Head of caudate nucleus (tissue), 42 donors: ENCODE measurements at regions not wholly inside any gene's neighbourhood (a gene's known extent, or its start where the extent isn't known, plus 50 kb on each side); places are given as distances from the start of the nearest gene placed in this dataset.

Experiments
- DNase-seq, 42 donors: peaks; one replicate each; pipeline versions ENCODE4 v3.0.0 to v3.0.0-alpha.2; 2020 to 2021; ENCODE audit warnings: mixed read lengths in 7 of 42
- intact Hi-C: fragments of 100-400 bp; cut with DNase I; formaldehyde crosslinking; loops from one replicate; pipeline ENCODE4 v1.15.0; 2022

DNA sequence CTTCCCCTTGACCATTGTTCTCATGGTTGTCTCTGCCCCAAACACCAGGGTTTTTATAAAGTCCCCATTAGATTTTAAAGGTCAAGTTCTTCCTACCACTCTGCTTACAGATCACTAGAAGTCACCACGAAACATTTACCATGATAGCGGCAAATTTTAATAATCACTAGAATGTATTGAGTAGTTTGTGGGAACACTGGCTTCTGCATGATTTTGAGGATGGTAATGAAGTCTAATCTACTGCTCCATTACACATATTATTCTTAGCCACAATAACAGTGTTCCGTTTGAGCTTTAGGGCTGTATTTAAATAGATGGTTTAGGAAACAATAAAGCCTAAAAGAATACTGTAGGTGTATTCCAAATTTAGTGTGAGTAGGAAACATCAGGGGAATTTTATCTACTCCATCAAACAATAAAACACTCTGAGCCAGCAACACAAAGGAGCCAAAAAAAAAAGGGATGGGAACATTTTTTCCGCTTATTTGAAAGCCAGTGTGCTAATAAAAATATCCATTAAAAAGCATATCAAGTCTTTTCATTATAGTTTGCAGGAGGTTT lies 49.7 kb downstream of the KLF12 start:
- no peak for DNase-seq
- intact Hi-C loops = no loop called here

- no peak for DNase-seq
- intact Hi-C loops = no loop called here
These were observed 51.5 kb downstream of the KLF12 start for GRCh38 chr13:74082741-74083160.

GRCh38 chr13:74080762-74081161 lies 53.4 kb downstream of the KLF12 start:
- intact Hi-C loops = no loop called here

DNA sequence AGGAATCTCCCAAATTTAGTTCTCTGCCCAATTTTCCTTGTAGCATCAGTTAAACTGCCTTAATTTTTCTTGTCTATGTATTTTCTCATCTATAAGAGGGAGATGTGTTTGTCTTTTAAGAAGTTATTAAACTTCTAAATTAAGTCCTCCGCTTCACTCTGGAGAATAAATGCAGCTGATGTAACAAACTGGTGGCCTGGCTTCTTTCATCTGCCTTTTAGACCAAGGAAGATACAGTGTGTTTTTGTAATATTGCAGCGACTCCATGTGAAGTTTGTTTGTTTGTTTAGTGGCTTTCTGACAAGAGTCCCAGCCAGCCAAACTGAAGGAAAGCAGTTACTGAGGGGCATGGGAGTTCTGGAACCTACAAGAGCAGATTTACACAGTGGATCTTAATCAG lies 56.4 kb downstream of the KLF12 start:
- intact Hi-C loops = no loop called here
- DNase-seq = peak in 1 of 42 donors; percentile 6

More at GRCh38 chr13:74080762-74081161, 53.4 kb downstream of the KLF12 start:
- no peak for DNase-seq

DNA sequence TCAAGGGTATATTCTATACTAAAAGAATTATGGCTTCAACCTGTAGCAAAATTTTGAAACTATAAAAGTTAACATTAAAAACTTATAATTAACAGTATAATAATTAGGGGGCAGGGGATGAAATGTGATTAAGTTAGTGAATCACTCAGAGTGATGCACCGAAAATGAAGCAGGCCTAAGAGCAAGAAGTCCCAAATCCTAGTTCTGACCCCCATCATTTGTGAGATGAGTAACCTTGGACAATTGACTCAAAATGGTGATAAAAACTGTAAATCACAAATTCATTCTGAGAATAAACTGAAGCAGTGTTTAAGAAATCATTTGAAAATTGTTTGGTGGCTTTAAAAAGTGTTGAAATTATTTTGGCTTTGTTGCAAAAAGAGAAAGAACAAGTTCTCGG lies 56.8 kb downstream of the KLF12 start:
- intact Hi-C loops = no loop called here
- DNase-seq = no peak

- intact Hi-C loops = no loop called here
- DNase-seq = no peak
These were observed 59.5 kb downstream of the KLF12 start for GRCh38 chr13:74074723-74075122.

- no peak for DNase-seq
- intact Hi-C loops = no loop called here
These were observed 60.9 kb downstream of the KLF12 start for GRCh38 chr13:74073274-74073673.

DNA sequence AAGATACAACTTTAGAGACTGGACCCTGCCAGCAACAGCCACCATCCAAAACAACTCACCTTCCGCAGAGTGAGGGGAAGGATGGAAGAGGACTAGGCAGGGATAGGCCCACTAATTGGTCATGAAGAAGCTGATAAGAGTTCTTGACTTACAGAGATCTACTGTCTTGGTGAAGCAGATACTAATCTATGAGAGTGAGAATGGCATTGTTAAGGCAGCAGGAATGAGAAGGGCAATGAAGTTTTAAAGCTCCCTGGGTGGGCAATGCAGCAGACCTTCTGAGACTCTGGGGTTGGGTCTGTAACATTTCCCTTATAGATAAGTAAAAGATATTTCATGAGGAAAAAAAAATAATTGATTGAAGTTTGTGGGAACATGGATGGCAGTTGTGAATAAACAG lies 63.7 kb downstream of the KLF12 start:
- no peak for DNase-seq
- intact Hi-C loops = no loop called here

DNA sequence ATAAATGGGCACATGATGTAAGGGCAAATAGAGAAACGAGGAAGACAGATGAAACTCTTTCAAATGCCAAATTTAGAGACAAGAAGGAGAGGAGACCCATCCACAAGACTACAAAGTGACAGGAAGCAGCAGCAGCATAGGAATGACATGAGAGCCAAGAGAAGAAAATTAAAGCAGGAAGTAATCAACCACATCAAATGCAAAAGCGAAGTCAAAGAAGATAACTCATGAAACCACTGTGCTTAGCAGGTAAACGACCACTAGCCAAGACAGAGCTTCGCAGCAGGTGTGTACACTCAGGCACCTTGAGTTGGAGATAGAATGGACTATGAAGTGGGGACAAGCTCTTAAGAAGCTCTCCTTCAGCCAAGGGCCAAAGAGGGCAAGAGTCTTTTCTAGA lies 64.1 kb downstream of the KLF12 start:
- no peak for DNase-seq
- intact Hi-C loops = no loop called here

GRCh38 chr13:74068471-74068870 lies 65.7 kb downstream of the KLF12 start:
- intact Hi-C loops = no loop called here

GRCh38 chr13:74067818-74068217 lies 66.4 kb downstream of the KLF12 start:
- DNase-seq = no peak
- intact Hi-C loops = no loop called here

More at GRCh38 chr13:74068471-74068870, 65.7 kb downstream of the KLF12 start:
- no peak for DNase-seq

DNA sequence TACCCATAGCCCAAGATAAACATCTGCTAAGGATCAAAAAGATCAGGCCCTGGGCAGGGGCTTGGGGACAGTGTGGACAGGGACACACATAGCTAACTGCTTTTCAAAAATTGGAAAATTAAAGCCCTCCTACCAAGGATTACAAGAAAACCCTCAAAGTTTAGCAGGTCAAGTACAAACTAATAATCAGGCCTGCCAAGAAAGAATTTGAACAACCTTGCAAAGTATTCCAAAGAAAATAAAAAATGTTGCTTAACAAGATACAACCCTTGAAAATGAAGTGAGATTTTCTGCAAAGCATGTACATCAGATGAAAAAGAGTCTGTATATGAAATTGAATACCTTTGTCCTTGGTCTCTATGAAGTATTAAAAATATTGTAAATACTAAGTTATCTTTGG lies 67.3 kb downstream of the KLF12 start:
- intact Hi-C loops = no loop called here
- no peak for DNase-seq

GRCh38 chr13:74064805-74065312 lies 69.3 kb downstream of the KLF12 start:
- DNase-seq = no peak
- intact Hi-C loops = no loop called here

DNA sequence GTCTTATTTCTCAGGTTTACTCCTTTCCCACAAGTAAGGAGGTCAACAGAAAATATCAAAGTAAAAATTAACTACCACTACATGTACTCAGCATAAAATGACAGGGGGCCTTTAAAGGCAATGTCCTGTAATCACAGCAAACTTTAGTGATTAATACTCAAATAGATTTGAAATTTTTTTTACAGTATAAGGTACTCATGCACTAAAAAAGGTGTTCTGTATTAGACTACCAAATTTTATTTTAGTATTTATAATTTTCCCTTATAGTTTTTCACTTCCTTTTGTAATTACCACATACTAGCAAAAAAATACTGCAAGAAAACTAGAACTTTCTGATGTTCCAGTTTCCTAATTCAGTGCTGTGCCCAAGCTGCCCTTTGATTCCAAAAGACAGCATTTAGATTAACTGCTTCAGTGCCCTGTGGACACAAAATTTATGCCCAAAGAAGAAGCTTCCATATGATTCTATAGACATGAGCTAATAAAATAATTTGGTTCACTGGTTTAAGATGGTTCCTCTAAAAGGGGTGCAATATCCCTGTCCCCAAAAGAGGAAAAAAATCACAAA lies 70.6 kb downstream of the KLF12 start:
- intact Hi-C loops = no loop called here
- no peak for DNase-seq

DNA sequence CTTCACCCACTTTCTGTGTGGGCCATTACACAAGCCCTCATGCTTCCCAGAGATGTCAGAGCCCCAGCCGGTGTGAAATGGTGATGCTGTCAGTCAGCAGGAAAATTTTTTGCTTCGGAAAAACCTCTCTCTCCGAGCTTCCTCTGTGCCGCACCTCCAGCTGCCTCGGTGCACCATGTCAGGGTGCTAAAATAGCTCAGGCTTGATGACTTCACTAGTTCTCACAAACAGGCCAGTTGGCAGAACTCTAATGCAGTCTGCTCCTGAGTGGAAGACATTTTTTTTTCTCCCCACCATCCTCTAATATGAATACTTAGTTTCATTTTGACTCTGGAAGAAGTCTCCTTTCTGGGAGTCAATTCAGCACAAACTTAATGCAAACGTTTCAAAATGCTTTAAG lies 71.3 kb downstream of the KLF12 start:
- DNase-seq = peak in 33 of 42 donors; percentile 5 to 66 (median 25)

GRCh38 chr13:74061926-74062595 lies 72.1 kb downstream of the KLF12 start:
- no peak for DNase-seq
- intact Hi-C loops = no loop called here

More for the DNA sequence above, 71.3 kb downstream of the KLF12 start:
- intact Hi-C loops = no loop called here

GRCh38 chr13:74056801-74057542 lies 77.2 kb downstream of the KLF12 start:
- intact Hi-C loops = no loop called here
- DNase-seq = no peak

GRCh38 chr13:74052402-74052928 lies 81.7 kb downstream of the KLF12 start:
- DNase-seq = peak in 1 of 42 donors; percentile 32
- intact Hi-C loops = no loop called here

DNA sequence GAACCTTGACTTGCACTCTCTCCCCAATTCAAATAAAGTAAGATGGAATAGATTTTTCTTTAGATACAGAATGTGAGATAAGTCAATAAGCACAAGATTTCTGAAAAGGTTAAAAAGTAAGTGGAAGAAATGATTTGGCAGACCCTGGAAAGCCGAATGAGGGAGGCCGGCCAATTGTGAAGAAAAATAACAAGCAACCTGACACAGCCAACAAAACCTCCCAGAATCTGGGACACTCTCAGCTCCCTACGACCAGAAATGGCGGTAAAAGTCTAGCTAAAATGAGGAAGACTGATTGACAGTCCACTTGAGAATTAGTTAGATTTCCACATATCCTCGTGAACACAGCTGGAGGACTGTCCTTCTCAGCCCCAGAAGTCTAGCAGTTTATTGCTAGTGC lies 85.4 kb downstream of the KLF12 start:
- intact Hi-C loops = no loop called here
- peak in 1 of 42 donors; percentile 35 for DNase-seq
